ENCODE measurements at regions not wholly inside any gene's neighbourhood (a gene's known extent, or its start where the extent isn't known, plus 50 kb on each side); places are given as distances from the start of the nearest gene placed in this dataset.

DNA sequence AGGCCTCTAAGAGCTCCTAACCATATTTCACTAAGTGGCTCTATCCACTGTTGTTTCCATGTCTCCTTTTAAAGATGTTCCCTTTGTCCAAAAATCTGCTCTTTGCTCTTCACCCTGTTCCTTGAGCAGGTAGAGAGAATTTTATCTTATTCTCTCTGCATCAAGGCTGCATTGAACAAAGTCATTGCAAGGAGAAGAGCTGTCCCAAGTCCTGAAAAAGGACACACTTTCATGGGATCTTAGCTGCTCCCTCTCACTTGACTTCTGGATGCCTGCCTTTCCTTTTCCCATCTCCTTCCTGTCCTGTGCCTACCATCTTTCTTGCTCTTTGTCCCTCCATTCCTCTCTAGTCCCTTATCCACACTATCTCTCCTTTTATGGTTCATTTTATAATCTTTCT, 235.2 kb upstream of the THSD7B start:
- TF ChIP-seq CC2D1A (IDR thresholded peaks at IDR 0.05) = no peak
- TF ChIP-seq, protein P1, sequence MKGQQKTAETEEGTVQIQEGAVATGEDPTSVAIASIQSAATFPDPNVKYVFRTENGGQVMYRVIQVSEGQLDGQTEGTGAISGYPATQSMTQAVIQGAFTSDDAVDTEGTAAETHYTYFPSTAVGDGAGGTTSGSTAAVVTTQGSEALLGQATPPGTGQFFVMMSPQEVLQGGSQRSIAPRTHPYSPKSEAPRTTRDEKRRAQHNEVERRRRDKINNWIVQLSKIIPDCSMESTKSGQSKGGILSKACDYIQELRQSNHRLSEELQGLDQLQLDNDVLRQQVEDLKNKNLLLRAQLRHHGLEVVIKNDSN (CRISPR knock-in tag; IDR thresholded peaks at IDR 0.05) = no peak
